K562 (cell line): ENCODE measurements at regions not wholly inside any gene's neighbourhood (a gene's known extent, or its start where the extent isn't known, plus 50 kb on each side); places are given as distances from the start of the nearest gene placed in this dataset.

Experiments
- BCOR ChIP-seq: fragments of 450-650 bp; IDR thresholded peaks from 2 replicates; pipeline ENCODE4 v1.6.1; 2016
- CBX8 ChIP-seq: fragments of 200-600 bp; sonication (generic); IDR thresholded peaks from 2 replicates; pipeline ENCODE4 v1.6.1; 2012; ENCODE audit warnings: borderline replicate concordance, mixed run types, low read depth, mild to moderate bottlenecking, moderate library complexity, mixed read lengths, low read length, control low read depth, inconsistent platforms; ENCODE audit not compliant: poor library complexity, severe bottlenecking; ENCODE audit errors: extremely low read depth
- HNRNPLL ChIP-seq: fragments of 200-400 bp; formaldehyde crosslinking; IDR thresholded peaks from 2 replicates; pipeline ENCODE4 v1.6.1; 2017; ENCODE audit warnings: low read length, low read depth, mild to moderate bottlenecking; ENCODE audit not compliant: poor library complexity, severe bottlenecking
- KLF16 ChIP-seq: IDR thresholded peaks from 2 replicates; pipeline ENCODE4 v1.6.1; 2016; ENCODE audit warnings: antibody characterized with exemption
- MAZ ChIP-seq, 2 experiments: fragments of 450-650 bp in 1 of 2; sonication (generic) in 1 of 2; formaldehyde crosslinking; IDR thresholded peaks in 1 of 2; conservative IDR thresholded peaks in 1 of 2; 2 replicates each; pipeline versions ENCODE4 v1.4.0 to v1.5.0; 2020; ENCODE audit warnings: mild to moderate bottlenecking in 1 of 2, missing genetic modification reagents in 1 of 2
- PYGO2 ChIP-seq: fragments of 450-650 bp; IDR thresholded peaks from 2 replicates; pipeline ENCODE4 v1.6.1; 2016; ENCODE audit warnings: mild to moderate bottlenecking, missing genetic modification characterization, moderate library complexity, missing compliant biosample characterization
- TBL1XR1 ChIP-seq, 2 experiments: IDR thresholded peaks; 2 replicates each; pipeline ENCODE4 v1.6.1; 2012; ENCODE audit warnings: improper control_type of control experiment in 2 of 2, low read length in 2 of 2, mild to moderate bottlenecking in 1 of 2
- TF ChIP-seq, protein P1 (sequence below): fragments of 450-650 bp; formaldehyde crosslinking; IDR thresholded peaks from 2 replicates; pipeline ENCODE4 v1.4.0; 2020; ENCODE audit warnings: mild to moderate bottlenecking, moderate library complexity
- TF ChIP-seq, protein P2 (sequence below): fragments of 450-650 bp; formaldehyde crosslinking; IDR thresholded peaks from 2 replicates; pipeline ENCODE4 v1.4.0; 2020; ENCODE audit warnings: mild to moderate bottlenecking, moderate library complexity
- TF ChIP-seq, protein P3 (sequence below): IDR thresholded peaks from 2 replicates; pipeline ENCODE4 v1.6.1; 2011; ENCODE audit warnings: borderline replicate concordance, low read depth, mild to moderate bottlenecking, moderate library complexity, low read length; ENCODE audit not compliant: insufficient read depth, poor library complexity, severe bottlenecking
- TF ChIP-seq, protein P4 (sequence below), 2 experiments: fragments of 450-650 bp in 1 of 2; sonication (generic) in 1 of 2; formaldehyde crosslinking in 1 of 2; IDR thresholded peaks; 2 replicates each; pipeline versions ENCODE4 v1.7.1 to v1.9.0; 2016 to 2022; ENCODE audit warnings: inconsistent platforms in 1 of 2, mild to moderate bottlenecking in 1 of 2, missing genetic modification reagents in 1 of 2

DNA sequence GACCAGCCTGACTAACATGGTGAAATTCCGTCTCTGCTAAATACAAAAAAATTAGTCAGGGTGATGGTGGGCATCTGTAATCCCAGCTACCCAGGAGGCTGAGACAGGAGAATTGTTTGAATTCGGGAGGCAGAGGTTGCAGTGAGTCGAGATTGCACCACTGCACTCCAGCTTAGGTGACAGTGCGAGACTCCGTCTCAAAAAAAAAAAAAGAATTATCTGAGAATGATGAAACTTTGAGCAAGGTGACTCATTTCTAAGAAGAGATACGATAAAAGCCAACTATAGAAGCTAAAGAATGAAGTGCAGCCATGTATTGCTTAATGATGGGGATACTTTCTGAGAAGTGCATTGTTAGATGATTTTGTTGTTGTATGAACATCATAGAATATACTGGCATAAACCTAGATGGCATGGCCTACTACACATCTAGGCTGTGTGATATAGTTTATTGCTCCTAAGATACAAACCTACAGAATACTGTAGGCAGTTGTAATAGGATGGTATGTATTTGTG is 64.7 kb downstream of the SNRPE start (continued):
- TF ChIP-seq CBX8, result no peak
- TF ChIP-seq, protein P1, sequence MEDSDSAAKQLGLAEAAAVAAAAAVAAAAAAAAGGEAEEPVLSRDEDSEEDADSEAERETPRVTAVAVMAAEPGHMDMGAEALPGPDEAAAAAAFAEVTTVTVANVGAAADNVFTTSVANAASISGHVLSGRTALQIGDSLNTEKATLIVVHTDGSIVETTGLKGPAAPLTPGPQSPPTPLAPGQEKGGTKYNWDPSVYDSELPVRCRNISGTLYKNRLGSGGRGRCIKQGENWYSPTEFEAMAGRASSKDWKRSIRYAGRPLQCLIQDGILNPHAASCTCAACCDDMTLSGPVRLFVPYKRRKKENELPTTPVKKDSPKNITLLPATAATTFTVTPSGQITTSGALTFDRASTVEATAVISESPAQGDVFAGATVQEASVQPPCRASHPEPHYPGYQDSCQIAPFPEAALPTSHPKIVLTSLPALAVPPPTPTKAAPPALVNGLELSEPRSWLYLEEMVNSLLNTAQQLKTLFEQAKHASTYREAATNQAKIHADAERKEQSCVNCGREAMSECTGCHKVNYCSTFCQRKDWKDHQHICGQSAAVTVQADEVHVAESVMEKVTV (CRISPR knock-in tag), result no peak
- TF ChIP-seq KLF16, result no peak
- TF ChIP-seq, protein P2, sequence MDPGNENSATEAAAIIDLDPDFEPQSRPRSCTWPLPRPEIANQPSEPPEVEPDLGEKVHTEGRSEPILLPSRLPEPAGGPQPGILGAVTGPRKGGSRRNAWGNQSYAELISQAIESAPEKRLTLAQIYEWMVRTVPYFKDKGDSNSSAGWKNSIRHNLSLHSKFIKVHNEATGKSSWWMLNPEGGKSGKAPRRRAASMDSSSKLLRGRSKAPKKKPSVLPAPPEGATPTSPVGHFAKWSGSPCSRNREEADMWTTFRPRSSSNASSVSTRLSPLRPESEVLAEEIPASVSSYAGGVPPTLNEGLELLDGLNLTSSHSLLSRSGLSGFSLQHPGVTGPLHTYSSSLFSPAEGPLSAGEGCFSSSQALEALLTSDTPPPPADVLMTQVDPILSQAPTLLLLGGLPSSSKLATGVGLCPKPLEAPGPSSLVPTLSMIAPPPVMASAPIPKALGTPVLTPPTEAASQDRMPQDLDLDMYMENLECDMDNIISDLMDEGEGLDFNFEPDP (CRISPR knock-in tag), result no peak
- 0 out of 4 replicates have a peak, but pooled peaks of 1 of the 2 experiments have one; percentile 51 for TF ChIP-seq TBL1XR1 (IDR thresholded peaks at IDR 0.05; ENCODE audit: low read length in 2 of 2)
- no peak for TF ChIP-seq PYGO2 (tag)
- TF ChIP-seq MAZ (CRISPR knock-in tag; conservative IDR thresholded peaks at IDR 0.05 in 1 of 2, IDR thresholded peaks at IDR 0.05 in 1 of 2), result 0 out of 4 replicates have a peak, but pooled peaks of 1 of the 2 experiments have one; percentile 51
- no peak for TF ChIP-seq HNRNPLL
- TF ChIP-seq, protein P3, sequence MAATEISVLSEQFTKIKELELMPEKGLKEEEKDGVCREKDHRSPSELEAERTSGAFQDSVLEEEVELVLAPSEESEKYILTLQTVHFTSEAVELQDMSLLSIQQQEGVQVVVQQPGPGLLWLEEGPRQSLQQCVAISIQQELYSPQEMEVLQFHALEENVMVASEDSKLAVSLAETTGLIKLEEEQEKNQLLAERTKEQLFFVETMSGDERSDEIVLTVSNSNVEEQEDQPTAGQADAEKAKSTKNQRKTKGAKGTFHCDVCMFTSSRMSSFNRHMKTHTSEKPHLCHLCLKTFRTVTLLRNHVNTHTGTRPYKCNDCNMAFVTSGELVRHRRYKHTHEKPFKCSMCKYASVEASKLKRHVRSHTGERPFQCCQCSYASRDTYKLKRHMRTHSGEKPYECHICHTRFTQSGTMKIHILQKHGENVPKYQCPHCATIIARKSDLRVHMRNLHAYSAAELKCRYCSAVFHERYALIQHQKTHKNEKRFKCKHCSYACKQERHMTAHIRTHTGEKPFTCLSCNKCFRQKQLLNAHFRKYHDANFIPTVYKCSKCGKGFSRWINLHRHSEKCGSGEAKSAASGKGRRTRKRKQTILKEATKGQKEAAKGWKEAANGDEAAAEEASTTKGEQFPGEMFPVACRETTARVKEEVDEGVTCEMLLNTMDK, result no peak
- no peak for TF ChIP-seq BCOR
- TF ChIP-seq, protein P4, sequence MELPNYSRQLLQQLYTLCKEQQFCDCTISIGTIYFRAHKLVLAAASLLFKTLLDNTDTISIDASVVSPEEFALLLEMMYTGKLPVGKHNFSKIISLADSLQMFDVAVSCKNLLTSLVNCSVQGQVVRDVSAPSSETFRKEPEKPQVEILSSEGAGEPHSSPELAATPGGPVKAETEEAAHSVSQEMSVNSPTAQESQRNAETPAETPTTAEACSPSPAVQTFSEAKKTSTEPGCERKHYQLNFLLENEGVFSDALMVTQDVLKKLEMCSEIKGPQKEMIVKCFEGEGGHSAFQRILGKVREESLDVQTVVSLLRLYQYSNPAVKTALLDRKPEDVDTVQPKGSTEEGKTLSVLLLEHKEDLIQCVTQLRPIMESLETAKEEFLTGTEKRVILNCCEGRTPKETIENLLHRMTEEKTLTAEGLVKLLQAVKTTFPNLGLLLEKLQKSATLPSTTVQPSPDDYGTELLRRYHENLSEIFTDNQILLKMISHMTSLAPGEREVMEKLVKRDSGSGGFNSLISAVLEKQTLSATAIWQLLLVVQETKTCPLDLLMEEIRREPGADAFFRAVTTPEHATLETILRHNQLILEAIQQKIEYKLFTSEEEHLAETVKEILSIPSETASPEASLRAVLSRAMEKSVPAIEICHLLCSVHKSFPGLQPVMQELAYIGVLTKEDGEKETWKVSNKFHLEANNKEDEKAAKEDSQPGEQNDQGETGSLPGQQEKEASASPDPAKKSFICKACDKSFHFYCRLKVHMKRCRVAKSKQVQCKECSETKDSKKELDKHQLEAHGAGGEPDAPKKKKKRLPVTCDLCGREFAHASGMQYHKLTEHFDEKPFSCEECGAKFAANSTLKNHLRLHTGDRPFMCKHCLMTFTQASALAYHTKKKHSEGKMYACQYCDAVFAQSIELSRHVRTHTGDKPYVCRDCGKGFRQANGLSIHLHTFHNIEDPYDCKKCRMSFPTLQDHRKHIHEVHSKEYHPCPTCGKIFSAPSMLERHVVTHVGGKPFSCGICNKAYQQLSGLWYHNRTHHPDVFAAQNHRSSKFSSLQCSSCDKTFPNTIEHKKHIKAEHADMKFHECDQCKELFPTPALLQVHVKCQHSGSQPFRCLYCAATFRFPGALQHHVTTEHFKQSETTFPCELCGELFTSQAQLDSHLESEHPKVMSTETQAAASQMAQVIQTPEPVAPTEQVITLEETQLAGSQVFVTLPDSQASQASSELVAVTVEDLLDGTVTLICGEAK (IDR thresholded peaks at IDR 0.05), result peak; percentile 27; the same call in 1 of the 2 replicates
- TF ChIP-seq, protein P4 (CRISPR knock-in tag; IDR thresholded peaks at IDR 0.05), result no peak
